ENCODE measurements at regions not wholly inside any gene's neighbourhood (a gene's known extent, or its start where the extent isn't known, plus 50 kb on each side); places are given as distances from the start of the nearest gene placed in this dataset.

GRCh38 chr6:1131285-1132079, 180.4 kb upstream of the FOXQ1 start:
- no peak overlapping the region for H3K4me3 ChIP-seq (ENCODE audit: low read depth in 2 of 2, low read length in 1 of 2)
- ChIA-PET POLR2A (no interaction called here), CTCF (no interaction called here)
- TF ChIP-seq PBX3 (IDR thresholded peaks at IDR 0.05) (no peak), IRF3 (IDR thresholded peaks at IDR 0.05; ENCODE audit: low read depth, low read length) (no peak), MEF2A (IDR thresholded peaks at IDR 0.05; ENCODE audit: borderline replicate concordance, low read depth) (no peak), RFX5 (IDR thresholded peaks at IDR 0.05; ENCODE audit: low read length) (no peak), FOXJ3 (CRISPR knock-in tag; IDR thresholded peaks at IDR 0.05) (no peak), TAF1 (IDR thresholded peaks at IDR 0.05; ENCODE audit: borderline replicate concordance, low read depth, low read length) (no peak), REST (IDR thresholded peaks at IDR 0.05; ENCODE audit: low read depth, low read length) (no peak), NRF1 (IDR thresholded peaks at IDR 0.05; ENCODE audit: low read depth, low read length) (no peak), RAD21 (IDR thresholded peaks at IDR 0.05; ENCODE audit: low read length) (no peak), ZBTB33 (IDR thresholded peaks at IDR 0.05; ENCODE audit: borderline replicate concordance, low read depth) (no peak), FOXM1 (IDR thresholded peaks at IDR 0.05; ENCODE audit: low read depth) (no peak)
- no peaks in the 10 kb centered on the region for H3F3A ChIP-seq (replicated peaks; ENCODE audit: insufficient read depth)
- H3K79me2 ChIP-seq (ENCODE audit: insufficient read depth): no peaks in the 10 kb centered on the region
- H3K27me3 ChIP-seq (ENCODE audit: insufficient read depth): peaks cover 12% of the 10 kb centered on the region; the same call in 1 of the 2 replicates
- H3K9me3 ChIP-seq: no peaks in the 10 kb centered on the region
- no peaks in the 10 kb centered on the region for H4K20me1 ChIP-seq (ENCODE audit: insufficient read depth)
- no peak overlapping the region for H2AFZ ChIP-seq (ENCODE audit: low read depth)
- no peak for DNase-seq
- no peaks in the 10 kb centered on the region for H3K9me2 ChIP-seq
- no peak overlapping the region for H3K9ac ChIP-seq
- H3K4me1 ChIP-seq (ENCODE audit: control insufficient read depth in 1 of 2, insufficient read depth in 2 of 2, low read depth in 1 of 2, low read length in 1 of 2): no peaks in the 10 kb centered on the region
- no peak overlapping the region for H3K4me2 ChIP-seq
- 10% methylated on average over 9 of the region's 9 CpGs for WGBS (ENCODE audit: low lambda C conversion rate)
- H3K36me3 ChIP-seq (replicated peaks in 1 of 2; ENCODE audit: control insufficient read depth in 1 of 2, insufficient read depth in 2 of 2, low read length in 1 of 2): no peaks in the 10 kb centered on the region
- no peak overlapping the region for H3K27ac ChIP-seq (ENCODE audit: low read depth in 2 of 2, low read length in 1 of 2)

Data from SK-N-SH (cell line).